ENCODE measurements at regions not wholly inside any gene's neighbourhood (a gene's known extent, or its start where the extent isn't known, plus 50 kb on each side); places are given as distances from the start of the nearest gene placed in this dataset.

DNA sequence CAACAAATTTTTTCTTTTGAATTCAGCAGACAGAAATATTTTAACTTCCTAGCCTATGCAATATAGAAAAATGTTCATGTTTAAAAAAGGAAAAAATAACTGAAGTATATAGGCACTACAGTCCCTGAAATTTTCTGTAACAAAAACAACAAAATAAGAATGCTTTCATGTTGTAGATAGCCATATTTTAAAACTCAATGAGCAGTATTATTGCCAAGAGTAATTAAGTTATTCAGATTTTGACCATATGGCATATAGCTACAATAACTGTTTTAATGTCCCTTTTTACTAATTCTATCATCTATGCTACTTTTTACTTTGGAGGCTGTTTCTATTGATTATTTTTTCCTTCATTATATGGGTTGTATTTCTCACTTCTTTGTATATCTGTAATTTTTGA lies 283.3 kb upstream of the RIMS1 start:
- Histone ChIP-seq H3K56ac (ENCODE audit: insufficient read length, low read depth, low read length) (no peak overlapping the region), H4K20me1 (ENCODE audit: control insufficient read depth, insufficient read depth, insufficient read length) (no peaks in the 10 kb centered on the region), H3K4ac (ENCODE audit: low read depth, low read length) (no peak overlapping the region), H2AK5ac (ENCODE audit: insufficient read length, low read length) (no peak overlapping the region), H3K23ac (ENCODE audit: insufficient read length, low read depth, low read length) (no peak overlapping the region), H2AFZ (ENCODE audit: low read length) (no peak overlapping the region), H4K8ac (replicated peaks; ENCODE audit: insufficient read length, low read depth, low read length) (no peak overlapping the region), H3K4me2 (ENCODE audit: insufficient read depth, insufficient read length, low read length) (no peak overlapping the region), H2BK120ac (ENCODE audit: low read depth, low read length, poor library complexity, severe bottlenecking) (no peak overlapping the region), H3K23me2 (ENCODE audit: insufficient read length, low read depth, low read length, poor library complexity, severe bottlenecking) (no peaks in the 10 kb centered on the region), H2BK5ac (ENCODE audit: insufficient read length, low read length) (no peak overlapping the region), H3K27ac (ENCODE audit: insufficient read length, low read depth, low read length) (no peak overlapping the region), H4K5ac (ENCODE audit: insufficient read length, low read depth, low read length) (no peak overlapping the region), H2BK20ac (ENCODE audit: low read depth, low read length, poor library complexity, severe bottlenecking) (no peak overlapping the region), H3K27me3 (ENCODE audit: insufficient read depth, low read length) (no peaks in the 10 kb centered on the region), H3K4me1 (ENCODE audit: insufficient read depth, low read length) (peaks cover 3% of the 10 kb centered on the region; the same call in 1 of the 2 replicates), H3K9me3 (ENCODE audit: control insufficient read depth, low read depth, low read length) (no peaks in the 10 kb centered on the region), H2BK15ac (ENCODE audit: low read depth, low read length) (no peak overlapping the region), H3K18ac (ENCODE audit: insufficient read length, low read depth, low read length) (no peak overlapping the region), H4K91ac (ENCODE audit: insufficient read length, low read depth, low read length) (no peak overlapping the region), H3K14ac (ENCODE audit: insufficient read depth, low read length) (no peak overlapping the region), H3T11ph (ENCODE audit: low read length) (no peak overlapping the region), H2BK12ac (ENCODE audit: insufficient read length, low read depth, low read length) (no peak overlapping the region), H3K9ac (ENCODE audit: extremely low read depth, insufficient read length, low read length) (no peak overlapping the region), H3K79me2 (ENCODE audit: insufficient read depth, low read length) (no peaks in the 10 kb centered on the region), H3K79me1 (ENCODE audit: insufficient read depth, low read depth, low read length, poor library complexity, severe bottlenecking) (no peaks in the 10 kb centered on the region)
- Mint-ChIP-seq H3K4me3 (no peak overlapping the region), H3K36me3 (ENCODE audit: insufficient read depth in 1 of 3, low read depth in 3 of 3) (peaks cover 0 to 1% (median 0%) of the 10 kb centered on the region in 3 experiments; a peak in 1 of 7 replicates), H3K27me3 (ENCODE audit: low read depth) (no peaks in the 10 kb centered on the region), H3K27ac (no peak overlapping the region), H3K4me1 (peaks cover 0 to 2% of the 10 kb centered on the region in 2 experiments; a peak in 3 of 4 replicates), H3K9me3 (no peaks in the 10 kb centered on the region)
- TF ChIP-seq, protein P1, sequence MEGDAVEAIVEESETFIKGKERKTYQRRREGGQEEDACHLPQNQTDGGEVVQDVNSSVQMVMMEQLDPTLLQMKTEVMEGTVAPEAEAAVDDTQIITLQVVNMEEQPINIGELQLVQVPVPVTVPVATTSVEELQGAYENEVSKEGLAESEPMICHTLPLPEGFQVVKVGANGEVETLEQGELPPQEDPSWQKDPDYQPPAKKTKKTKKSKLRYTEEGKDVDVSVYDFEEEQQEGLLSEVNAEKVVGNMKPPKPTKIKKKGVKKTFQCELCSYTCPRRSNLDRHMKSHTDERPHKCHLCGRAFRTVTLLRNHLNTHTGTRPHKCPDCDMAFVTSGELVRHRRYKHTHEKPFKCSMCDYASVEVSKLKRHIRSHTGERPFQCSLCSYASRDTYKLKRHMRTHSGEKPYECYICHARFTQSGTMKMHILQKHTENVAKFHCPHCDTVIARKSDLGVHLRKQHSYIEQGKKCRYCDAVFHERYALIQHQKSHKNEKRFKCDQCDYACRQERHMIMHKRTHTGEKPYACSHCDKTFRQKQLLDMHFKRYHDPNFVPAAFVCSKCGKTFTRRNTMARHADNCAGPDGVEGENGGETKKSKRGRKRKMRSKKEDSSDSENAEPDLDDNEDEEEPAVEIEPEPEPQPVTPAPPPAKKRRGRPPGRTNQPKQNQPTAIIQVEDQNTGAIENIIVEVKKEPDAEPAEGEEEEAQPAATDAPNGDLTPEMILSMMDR (conservative IDR thresholded peaks at IDR 0.05): no peak
- DNase-seq: no peak
